Heart right ventricle (tissue), 16 donors: ENCODE measurements at regions not wholly inside any gene's neighbourhood (a gene's known extent, or its start where the extent isn't known, plus 50 kb on each side); places are given as distances from the start of the nearest gene placed in this dataset.

ENCODE experiments used
- ATAC-seq, 8 donors: fragments of 200-7000 bp; cut with Tn5 transposase; one replicate each; pipeline ENCODE4 v1.9.1; 2020; ENCODE audit warnings: mild to moderate bottlenecking in 8 of 8, moderate library complexity in 8 of 8, moderate number of reproducible peaks in 1 of 8
- DNase-seq, 2 donors: peaks; one replicate each; pipeline ENCODE4 v3.0.0-alpha.2; 2020
- H3K27ac ChIP-seq, 10 donors: fragments of 200-600 bp; sonication (generic) in 2 of 10; one replicate each; pipeline versions ENCODE4 v1.5.0 to v1.8.0; 2020 to 2022; ENCODE audit warnings: mild to moderate bottlenecking in 3 of 10
- H3K27me3 ChIP-seq, 7 donors: fragments of 200-600 bp; one replicate each; pipeline ENCODE4 v1.8.0; 2021 to 2022; ENCODE audit warnings: mild to moderate bottlenecking in 2 of 7
- H3K36me3 ChIP-seq, 9 donors: fragments of 200-600 bp; sonication (generic) in 1 of 9; one replicate each; pipeline versions ENCODE4 v1.5.0 to v1.8.0; 2020 to 2022; ENCODE audit warnings: mild to moderate bottlenecking in 2 of 9
- H3K4me1 ChIP-seq, 9 donors: fragments of 200-600 bp; sonication (generic) in 1 of 9; one replicate each; pipeline versions ENCODE4 v1.5.0 to v1.8.0; 2020 to 2022; ENCODE audit warnings: mild to moderate bottlenecking in 4 of 9
- H3K4me3 ChIP-seq, 10 donors: fragments of 200-600 bp; sonication (generic) in 2 of 10; one replicate each; pipeline versions ENCODE4 v1.5.0 to v1.8.0; 2020 to 2022; ENCODE audit warnings: mild to moderate bottlenecking in 7 of 10, moderate library complexity in 2 of 10
- H3K9me3 ChIP-seq, 11 donors: fragments of 200-600 bp in 10 of 11; sonication (generic) in 2 of 11; one replicate each; pipeline versions ENCODE4 v1.5.0 to v1.8.0; 2013 to 2022; ENCODE audit warnings: mild to moderate bottlenecking in 2 of 11, control low read depth in 1 of 11, moderate library complexity in 1 of 11
- CTCF ChIP-seq, 9 donors: fragments of 200-600 bp; sonication (generic) in 2 of 9; IDR thresholded peaks; one replicate each; pipeline versions ENCODE4 v1.5.0 to v1.8.0; 2021 to 2022; ENCODE audit warnings: antibody characterized with exemption in 9 of 9, mild to moderate bottlenecking in 5 of 9, moderate library complexity in 1 of 9
- WGBS, 2 donors: extraction: QIAGEN DNeasy Blood & Tissue Kit; methylation state at CpG; one replicate each; pipeline ENCODE4 v1.1.7; 2013; ENCODE audit warnings: inconsistent platforms in 1 of 2; 5-methylcytosine and 5-hydroxymethylcytosine counted together
- intact Hi-C, 10 donors: fragments of 100-400 bp; cut with DNase I; formaldehyde crosslinking; loops; one replicate each; pipeline versions ENCODE4 v1.11.1 to v1.14.2; 2022
- donor health status: Arrhythmogenic right ventricular cardiomyopathy.
- donor health status: ischemic (EF 13 %, LVEDD 7.1; RV severe dilation, severe dysfunction).
- donor health status: healthy with polysubstance abuse.
- donor health status: DM: no; HTN: yes; CAD: no.
- donor health status: DM: no; HTN: no; CAD: no.
- donor health status: ischemic (EF 25% LVEDD 6.9; RV normal size, moderate dysfunction).
- donor health status: ischemic (EF 25% LVEDD 5.7; RV mildly dilated, moderate dysfunction).
- donor health status: healthy.
- donor health status: DM: yes; HTN: yes; CAD: no.
- donor health status: Ischemic cardiomyopathy.
- donor health status: ischemic (EF 35%, LVEDD 5.7; RV mildly dilated, moderate dysfunction).
- donor health status: nonischemic (EF 11% LVEDD 7.7; RV severe dilation, severe dysfunction).
- donor health status: DM: yes; HTN: yes; CAD: no.
- donor health status: PGD.
- donor health status: ischemic (EF 29% LVEDD 5.4; RV normal size, mild dysfunction).
- donor health status: nonischemic (EF 23%, LVEDD 6.1; RV moderate dilation, normal function).

GRCh38 chr10:100612601-100613595, 77.2 kb downstream of the HIF1AN start:
- TF ChIP-seq CTCF (IDR thresholded peaks at IDR 0.05), result no peak
- peaks cover 0 to 59% (median 50%) of the 10 kb centered on the region in 7 donors for H3K27me3 ChIP-seq
- WGBS, 2 donors, result 59% methylated on average over 21 of the region's 21 CpGs

GRCh38 chr10:100613846-100614245, 78.1 kb downstream of the HIF1AN start:
- Histone ChIP-seq H3K9me3 (no peaks in the 10 kb centered on the region), H3K36me3 (no peaks in the 10 kb centered on the region), H3K27me3 (peaks cover 0 to 69% (median 53%) of the 10 kb centered on the region in 7 donors), H3K27ac (no peak overlapping the region), H3K4me3 (no peak overlapping the region), H3K4me1 (no peaks in the 10 kb centered on the region)
- 75 to 82% methylated on average over 8 of the region's 8 CpGs for WGBS, 2 donors
- no peak for ATAC-seq
- no peak for DNase-seq
- TF ChIP-seq CTCF (IDR thresholded peaks at IDR 0.05), result no peak
- intact Hi-C loops, result no loop called here

More at GRCh38 chr10:100612601-100613595, 77.2 kb downstream of the HIF1AN start:
- no peak overlapping the region for H3K4me3 ChIP-seq
- no peaks in the 10 kb centered on the region for H3K4me1 ChIP-seq
- intact Hi-C loops, result no loop called here
- no peak overlapping the region for H3K27ac ChIP-seq
- no peaks in the 10 kb centered on the region for H3K9me3 ChIP-seq
- no peaks in the 10 kb centered on the region for H3K36me3 ChIP-seq
- DNase-seq (no peak), ATAC-seq (no peak)

- intact Hi-C loops, result no loop called here
- no peak for TF ChIP-seq CTCF (IDR thresholded peaks at IDR 0.05)
- 72 to 76% methylated on average over 11 of the region's 11 CpGs for WGBS, 2 donors
- Histone ChIP-seq H3K4me3 (no peak overlapping the region), H3K27ac (no peak overlapping the region), H3K4me1 (no peaks in the 10 kb centered on the region), H3K9me3 (no peaks in the 10 kb centered on the region), H3K36me3 (no peaks in the 10 kb centered on the region), H3K27me3 (peaks cover 0 to 65% (median 53%) of the 10 kb centered on the region in 7 donors)
- DNase-seq, result no peak
- ATAC-seq, result no peak
Observed at GRCh38 chr10:100614429-100615095, 78.8 kb downstream of the HIF1AN start.

- H3K9me3 ChIP-seq, result no peaks in the 10 kb centered on the region
- no peak overlapping the region for H3K4me3 ChIP-seq
- ATAC-seq (no peak), DNase-seq (no peak)
- no peak for TF ChIP-seq CTCF (IDR thresholded peaks at IDR 0.05)
- H3K4me1 ChIP-seq, result no peaks in the 10 kb centered on the region
- H3K27ac ChIP-seq, result no peak overlapping the region
- no peaks in the 10 kb centered on the region for H3K36me3 ChIP-seq
- intact Hi-C loops, result no loop called here
- peaks cover 0 to 71% (median 58%) of the 10 kb centered on the region in 7 donors for H3K27me3 ChIP-seq
- 80 to 82% methylated on average over 10 of the region's 10 CpGs for WGBS, 2 donors
Observed at GRCh38 chr10:100615241-100615640, 79.5 kb downstream of the HIF1AN start.
